ENCODE measurements at regions not wholly inside any gene's neighbourhood (a gene's known extent, or its start where the extent isn't known, plus 50 kb on each side); places are given as distances from the start of the nearest gene placed in this dataset.

- TF ChIP-seq ZNF274 (IDR thresholded peaks at IDR 0.05; ENCODE audit: low read depth, low read length) (no peak), SUZ12 (IDR thresholded peaks at IDR 0.05; ENCODE audit: extremely low read depth, insufficient read depth, insufficient read length) (no peak), YY1 (IDR thresholded peaks at IDR 0.05; ENCODE audit: insufficient read depth, insufficient read length) (no peak)
These were observed 243.0 kb upstream of the FZD8 start for GRCh38 chr10:35885076-35885475.

All from NT2/D1 (cell line).